GM19043 (cell line): ENCODE measurements at regions not wholly inside any gene's neighbourhood (a gene's known extent, or its start where the extent isn't known, plus 50 kb on each side); places are given as distances from the start of the nearest gene placed in this dataset.

ENCODE experiments used
- ATAC-seq: cut with Tn5 transposase; IDR thresholded peaks from one replicate; pipeline ENCODE4 v1.9.1; 2021; ENCODE audit warnings: low read depth; ENCODE audit not compliant: unreplicated experiment

DNA sequence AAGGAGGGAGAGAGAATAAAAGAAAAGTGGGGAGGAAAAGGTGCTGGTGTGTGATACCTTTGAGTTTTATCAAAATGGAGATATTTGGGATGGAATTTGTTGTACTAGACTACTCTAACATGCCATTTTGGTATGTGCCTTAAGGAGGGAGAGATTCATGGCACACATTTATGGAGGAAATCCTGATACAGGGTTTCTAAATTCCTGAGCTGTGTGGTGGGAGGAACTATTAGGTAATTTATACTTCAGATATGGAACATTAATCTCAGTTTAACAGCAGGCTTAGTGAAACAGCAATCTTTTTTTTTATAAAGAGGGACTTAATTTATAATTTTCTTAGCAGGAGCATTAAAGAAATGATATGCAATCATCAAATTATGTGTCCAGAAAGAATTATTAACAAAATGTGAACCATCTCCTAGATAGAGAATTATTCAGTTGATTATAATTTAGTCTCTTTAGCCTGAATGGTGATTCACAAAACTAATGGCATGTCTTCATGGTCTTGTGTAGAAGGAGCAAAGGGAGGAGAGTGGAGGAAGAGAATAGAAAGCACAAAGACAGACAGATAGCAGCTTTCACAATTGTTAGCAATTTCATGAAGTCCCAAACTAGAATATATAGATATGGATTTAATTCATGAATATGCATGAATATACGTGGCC, 301.6 kb downstream of the HLX start:
- ATAC-seq = no peak

GRCh38 chr1:221182791-221183533, 303.7 kb downstream of the HLX start:
- no peak for ATAC-seq

DNA sequence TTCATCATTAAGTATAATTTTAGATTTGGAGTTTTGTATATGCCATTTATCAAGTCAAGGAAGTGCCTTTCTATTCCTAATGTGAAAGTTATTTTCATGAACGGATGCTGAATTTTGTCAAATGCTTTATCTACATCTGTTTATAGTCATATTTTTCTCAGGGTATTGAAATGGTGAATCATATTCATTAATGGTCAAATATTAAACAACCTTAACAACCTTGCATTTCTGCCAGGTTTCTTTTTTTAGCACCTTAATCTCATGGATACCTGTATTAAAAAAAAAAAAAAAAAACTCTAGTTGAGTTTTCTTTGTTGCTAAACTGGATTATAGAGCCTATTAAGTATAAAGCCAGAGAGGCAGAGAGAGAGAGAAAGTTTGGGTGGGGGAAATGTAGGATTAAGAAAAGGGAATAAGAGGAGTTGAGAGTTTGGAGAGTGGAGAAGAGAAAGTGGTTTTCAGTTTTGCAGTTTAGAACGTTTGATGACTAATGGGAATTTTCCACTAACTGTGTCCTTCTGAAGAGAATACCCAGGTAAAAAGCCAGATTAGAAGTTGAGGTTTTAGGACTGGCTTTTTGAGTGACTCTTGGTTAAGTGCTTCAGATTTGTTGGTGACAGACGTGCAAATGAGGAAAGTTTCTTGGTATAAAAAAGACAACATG, 305.0 kb downstream of the HLX start:
- no peak for ATAC-seq

- ATAC-seq = no peak
These were observed 307.9 kb downstream of the HLX start for GRCh38 chr1:221187174-221187573.

DNA sequence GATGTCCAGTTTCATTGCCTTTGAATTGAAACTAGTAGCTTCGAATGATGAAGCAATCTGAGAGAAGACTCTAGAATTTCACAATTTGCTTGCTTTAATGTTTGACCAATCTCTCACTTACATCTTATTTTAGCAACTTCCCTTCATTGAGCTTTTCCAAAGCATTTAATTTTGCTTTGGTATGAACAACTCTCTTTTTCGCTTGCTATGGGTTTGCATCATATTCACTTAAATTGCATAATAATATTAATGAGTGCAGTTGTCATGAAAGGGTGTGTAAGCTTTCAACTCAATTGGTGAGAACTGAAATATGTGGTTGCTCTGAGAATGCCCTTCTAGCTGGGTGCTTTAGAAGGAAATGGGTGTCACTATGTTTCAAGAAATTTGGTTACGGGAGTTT, 309.2 kb downstream of the HLX start:
- ATAC-seq = no peak

DNA sequence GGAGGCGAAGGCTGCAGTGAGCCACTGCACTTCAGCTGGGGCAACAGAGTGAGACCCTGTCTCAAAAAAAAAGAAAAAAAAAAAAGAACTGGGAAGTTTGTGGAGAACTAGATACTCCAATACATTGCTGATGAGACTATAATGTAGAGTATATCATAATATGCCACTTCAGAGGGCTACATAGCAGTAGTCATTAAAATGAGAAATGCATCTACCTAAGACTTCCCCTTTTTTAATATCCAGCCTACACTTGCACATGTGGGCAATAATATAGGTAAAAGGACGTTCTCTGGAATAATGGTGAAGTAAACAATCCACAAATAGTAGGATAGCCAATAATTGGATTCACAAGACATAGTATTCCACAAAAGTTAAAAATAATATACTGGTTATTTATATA, 311.0 kb downstream of the HLX start:
- ATAC-seq = no peak

DNA sequence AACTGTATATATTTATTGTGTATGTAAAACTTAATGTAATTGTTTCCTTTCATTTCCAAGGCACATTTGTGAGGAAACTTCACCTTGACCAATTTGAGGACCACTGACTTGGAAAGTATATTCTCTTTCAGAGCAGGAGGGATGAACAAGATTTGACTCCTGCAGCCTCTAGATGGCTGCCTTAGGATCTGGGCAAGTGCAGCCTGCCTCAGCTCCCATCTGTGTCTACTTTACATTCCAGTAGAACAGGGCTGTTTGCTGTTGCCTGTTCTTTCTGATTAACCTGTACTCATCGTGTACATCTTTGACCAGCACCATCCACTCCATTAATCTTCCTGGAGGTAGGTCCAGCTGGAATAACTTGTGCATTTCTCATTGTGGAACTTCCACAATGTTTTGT, 312.8 kb downstream of the HLX start:
- no peak for ATAC-seq

DNA sequence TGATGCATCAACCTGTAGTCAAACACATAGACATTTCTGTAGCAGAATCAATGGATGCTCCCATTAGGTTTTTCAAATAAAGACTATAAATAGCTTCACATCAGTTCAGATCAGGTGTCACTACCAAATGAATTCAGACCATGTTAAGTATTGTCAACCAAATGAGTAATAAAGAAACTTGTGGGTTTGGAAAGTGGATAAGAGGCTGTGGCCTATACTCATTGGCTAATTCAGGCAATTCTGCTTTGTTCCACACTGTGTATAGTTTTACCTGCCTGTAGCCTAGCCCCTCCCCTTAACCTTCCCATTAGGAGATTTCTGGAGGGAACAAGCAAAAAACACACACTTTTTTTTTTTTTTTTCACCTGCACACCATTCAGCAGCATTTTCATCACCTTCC, 321.2 kb downstream of the HLX start:
- ATAC-seq = no peak

- ATAC-seq = no peak
These were observed 322.5 kb downstream of the HLX start for GRCh38 chr1:221201773-221202172.

- no peak for ATAC-seq
These were observed 324.2 kb downstream of the HLX start for GRCh38 chr1:221203224-221204054.

GRCh38 chr1:221204055-221204833, 325.0 kb downstream of the HLX start:
- ATAC-seq = no peak

GRCh38 chr1:221206076-221206475, 326.8 kb downstream of the HLX start:
- ATAC-seq = no peak

- no peak for ATAC-seq
These were observed 333.7 kb downstream of the HLX start for GRCh38 chr1:221212926-221213325.

DNA sequence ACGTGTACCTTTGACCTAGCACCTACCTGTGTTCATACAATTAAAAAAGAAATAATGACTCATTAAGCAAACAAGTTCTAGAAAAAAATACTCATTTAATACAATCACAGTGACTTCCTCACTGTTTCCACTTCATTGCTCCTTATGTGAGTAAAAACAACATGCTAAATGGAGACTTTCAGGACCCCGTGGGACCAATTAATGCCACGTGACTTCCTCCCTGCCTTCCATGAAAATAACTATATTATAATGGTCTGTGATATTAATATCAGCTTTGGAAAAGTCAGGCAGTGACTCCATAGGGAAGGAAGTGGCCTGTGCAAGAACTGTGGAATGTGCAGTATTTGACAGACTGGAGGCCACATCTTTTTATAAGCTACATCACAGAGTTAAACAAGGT, 337.8 kb downstream of the HLX start:
- no peak for ATAC-seq

DNA sequence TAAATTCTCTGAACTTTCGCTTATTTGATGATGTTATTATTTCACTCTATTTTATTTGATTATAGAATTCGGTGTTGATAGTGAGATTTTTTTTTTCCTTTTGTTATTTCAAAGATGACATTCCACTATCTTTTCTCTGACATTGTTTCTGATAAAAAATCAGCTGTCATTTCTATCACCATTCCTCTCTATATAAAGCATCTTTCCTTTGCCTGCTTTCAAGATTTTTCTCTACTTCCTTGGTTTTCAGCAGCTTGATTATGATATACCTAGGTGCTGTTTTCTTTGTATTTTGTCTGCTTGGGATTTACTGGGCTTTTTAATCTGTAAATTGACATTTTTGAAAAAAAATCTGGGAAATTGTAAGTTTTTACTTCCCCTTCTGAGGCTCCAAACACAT, 344.0 kb downstream of the HLX start:
- no peak for ATAC-seq

DNA sequence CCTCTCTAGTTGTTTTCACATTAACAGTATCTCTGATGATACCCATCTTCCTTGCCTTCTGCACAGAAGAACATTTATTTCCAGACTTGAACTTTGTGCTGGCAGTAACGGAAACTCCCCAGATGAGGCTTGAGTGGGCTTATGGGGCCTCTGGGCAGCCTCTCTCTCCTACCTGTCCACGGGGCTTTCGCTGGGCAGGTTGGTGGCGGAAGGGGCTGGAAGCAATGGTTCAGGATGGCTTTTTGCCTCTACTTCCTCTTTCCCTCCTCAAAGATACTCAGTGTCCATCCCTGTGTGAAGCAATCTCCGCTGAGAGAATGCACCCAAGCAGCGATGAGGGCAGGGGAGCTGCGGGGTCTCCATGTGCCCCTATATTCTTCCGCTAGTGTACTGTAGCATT, 348.2 kb downstream of the HLX start:
- ATAC-seq = no peak

DNA sequence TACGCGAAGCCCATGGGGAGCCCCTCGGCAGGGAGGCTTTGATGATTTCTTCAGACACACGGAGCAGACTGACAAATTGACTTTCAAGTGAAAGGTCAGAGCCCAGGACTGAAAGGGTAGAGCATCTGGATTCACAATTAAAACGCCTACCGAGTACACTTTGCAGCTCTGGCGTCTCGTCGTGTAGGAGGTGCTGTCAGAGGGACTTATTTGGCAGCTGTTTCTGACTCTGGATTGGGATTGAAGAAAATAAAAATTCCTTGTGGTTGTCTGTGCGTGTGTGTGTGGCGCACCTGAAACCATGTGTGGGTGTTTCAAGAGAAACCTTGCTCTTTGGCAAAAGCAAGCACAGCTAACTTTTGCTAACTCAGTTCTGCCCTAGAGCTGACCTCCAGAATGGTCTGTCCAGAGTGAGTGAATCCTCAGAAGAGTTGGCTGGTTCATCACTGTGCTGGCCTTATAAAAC, 348.7 kb downstream of the HLX start:
- no peak for ATAC-seq

- no peak for ATAC-seq
These were observed 349.4 kb downstream of the HLX start for GRCh38 chr1:221228594-221228993.

- no peak for ATAC-seq
These were observed 351.4 kb downstream of the HLX start for GRCh38 chr1:221230605-221231004.

DNA sequence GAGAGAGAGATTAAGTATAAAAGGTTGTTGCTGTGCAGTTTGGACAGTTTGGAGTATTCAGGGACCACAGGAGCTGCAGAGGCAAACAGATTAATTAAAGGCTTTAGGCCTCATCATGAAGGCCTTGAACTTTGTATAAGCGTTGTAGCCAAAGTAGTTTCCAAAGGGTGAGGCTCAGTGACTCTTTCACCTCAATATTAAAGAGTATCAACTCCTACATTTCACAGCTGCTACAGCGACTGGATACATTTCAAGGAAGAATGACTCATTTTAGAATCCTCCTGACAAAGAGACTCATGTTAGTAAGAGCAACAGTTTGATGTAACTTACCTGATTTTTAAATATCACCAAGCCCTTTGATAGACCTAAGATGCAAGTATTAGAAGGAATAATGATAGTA, 355.5 kb downstream of the HLX start:
- ATAC-seq = no peak
